Suprapubic skin (tissue), 4 donors: ENCODE measurements at regions not wholly inside any gene's neighbourhood (a gene's known extent, or its start where the extent isn't known, plus 50 kb on each side); places are given as distances from the start of the nearest gene placed in this dataset.

Experiments used
- DNase-seq, 2 donors: peaks; one replicate each; pipeline ENCODE4 v3.0.0-alpha.2; 2019; ENCODE audit warnings: low spot score in 2 of 2
- H3K27ac ChIP-seq: fragments of 200-600 bp; sonication (generic); one replicate; pipeline ENCODE4 v1.5.1; 2019
- H3K27me3 ChIP-seq: fragments of 200-600 bp; sonication (generic); one replicate; pipeline ENCODE4 v1.5.1; 2019
- H3K36me3 ChIP-seq: fragments of 200-600 bp; sonication (generic); one replicate; pipeline ENCODE4 v1.5.1; 2019
- H3K4me1 ChIP-seq: fragments of 200-600 bp; sonication (generic); one replicate; pipeline ENCODE4 v1.5.1; 2019
- H3K4me3 ChIP-seq: fragments of 200-600 bp; sonication (generic); one replicate; pipeline ENCODE4 v1.5.1; 2019; ENCODE audit warnings: mild to moderate bottlenecking
- H3K9me3 ChIP-seq: fragments of 200-600 bp; sonication (generic); one replicate; pipeline ENCODE4 v1.5.1; 2019
- EP300 ChIP-seq: sonication (generic); formaldehyde crosslinking; IDR thresholded peaks from one replicate; pipeline ENCODE4 v1.6.1; 2017; ENCODE audit warnings: antibody characterized with exemption
- POLR2A ChIP-seq, 2 donors: fragments of 450-650 bp; IDR thresholded peaks; one replicate each; pipeline ENCODE4 v1.6.1; 2017; ENCODE audit warnings: antibody characterized with exemption in 2 of 2, mild to moderate bottlenecking in 2 of 2, moderate library complexity in 2 of 2
- POLR2AphosphoS5 ChIP-seq, 3 donors: sonication (generic); formaldehyde crosslinking; IDR thresholded peaks; one replicate each; pipeline ENCODE4 v1.6.1; 2017; ENCODE audit warnings: antibody characterized with exemption in 3 of 3
- WGBS: methylation state at CpG from one replicate; pipeline ENCODE4 v1.1.5; 2018; 5-methylcytosine and 5-hydroxymethylcytosine counted together
- TF ChIP-seq, protein P1 (sequence below), 2 donors: fragments of 200-600 bp in 1 of 2; fragments of 450-650 bp in 1 of 2; sonication (generic) in 1 of 2; IDR thresholded peaks; one replicate each; pipeline ENCODE4 v1.5.1; 2016 to 2019; ENCODE audit warnings: antibody characterized with exemption in 2 of 2, mild to moderate bottlenecking in 1 of 2, moderate library complexity in 1 of 2

DNA sequence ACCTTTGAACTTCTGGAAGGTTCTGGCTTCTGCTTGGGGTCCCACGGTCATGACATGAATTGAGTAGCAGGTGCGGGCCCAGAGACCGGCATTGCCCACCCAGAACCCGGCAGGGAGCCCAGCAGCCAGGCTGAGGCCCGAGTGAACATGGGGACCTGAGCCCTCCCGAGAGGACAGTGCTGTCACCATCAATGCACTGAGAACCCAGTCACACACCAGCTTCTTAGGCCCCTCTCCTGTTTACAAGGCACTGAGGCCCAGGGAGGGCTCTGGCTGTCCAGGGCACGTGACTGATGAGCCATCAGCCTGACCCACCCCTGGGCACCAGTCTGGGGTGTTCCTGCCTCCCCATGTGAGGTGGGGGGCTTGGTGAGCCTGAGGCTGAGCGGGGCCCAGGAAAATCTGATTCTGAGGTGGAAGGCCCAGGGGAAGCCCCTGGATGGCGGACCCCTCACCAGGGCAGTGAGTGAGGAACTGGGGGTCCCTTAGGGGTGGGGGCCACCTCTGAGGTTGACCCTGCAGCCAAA is 60.3 kb upstream of the RNU6ATAC start:
- H3K4me3 ChIP-seq: no peak overlapping the region
- TF ChIP-seq, protein P1, sequence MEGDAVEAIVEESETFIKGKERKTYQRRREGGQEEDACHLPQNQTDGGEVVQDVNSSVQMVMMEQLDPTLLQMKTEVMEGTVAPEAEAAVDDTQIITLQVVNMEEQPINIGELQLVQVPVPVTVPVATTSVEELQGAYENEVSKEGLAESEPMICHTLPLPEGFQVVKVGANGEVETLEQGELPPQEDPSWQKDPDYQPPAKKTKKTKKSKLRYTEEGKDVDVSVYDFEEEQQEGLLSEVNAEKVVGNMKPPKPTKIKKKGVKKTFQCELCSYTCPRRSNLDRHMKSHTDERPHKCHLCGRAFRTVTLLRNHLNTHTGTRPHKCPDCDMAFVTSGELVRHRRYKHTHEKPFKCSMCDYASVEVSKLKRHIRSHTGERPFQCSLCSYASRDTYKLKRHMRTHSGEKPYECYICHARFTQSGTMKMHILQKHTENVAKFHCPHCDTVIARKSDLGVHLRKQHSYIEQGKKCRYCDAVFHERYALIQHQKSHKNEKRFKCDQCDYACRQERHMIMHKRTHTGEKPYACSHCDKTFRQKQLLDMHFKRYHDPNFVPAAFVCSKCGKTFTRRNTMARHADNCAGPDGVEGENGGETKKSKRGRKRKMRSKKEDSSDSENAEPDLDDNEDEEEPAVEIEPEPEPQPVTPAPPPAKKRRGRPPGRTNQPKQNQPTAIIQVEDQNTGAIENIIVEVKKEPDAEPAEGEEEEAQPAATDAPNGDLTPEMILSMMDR (IDR thresholded peaks at IDR 0.05): no peak
- TF ChIP-seq POLR2AphosphoS5 (IDR thresholded peaks at IDR 0.05): no peak
- no peak for TF ChIP-seq POLR2A (IDR thresholded peaks at IDR 0.05)
- no peak for TF ChIP-seq EP300
- no peak overlapping the region for H3K27ac ChIP-seq
- no peaks in the 10 kb centered on the region for H3K4me1 ChIP-seq
- peaks cover 12% of the 10 kb centered on the region for H3K27me3 ChIP-seq
- H3K9me3 ChIP-seq: no peaks in the 10 kb centered on the region
- H3K36me3 ChIP-seq: no peaks in the 10 kb centered on the region
- peak in 1 of 2 donors; percentile 57 for DNase-seq
- WGBS: 100% methylated on average over 2 of the region's 9 CpGs

GRCh38 chr9:134225186-134225585 is 60.8 kb upstream of the RNU6ATAC start:
- Histone ChIP-seq H3K4me1 (peaks cover 4% of the 10 kb centered on the region), H3K4me3 (no peak overlapping the region), H3K27me3 (peaks cover 15% of the 10 kb centered on the region), H3K9me3 (no peaks in the 10 kb centered on the region), H3K36me3 (no peaks in the 10 kb centered on the region), H3K27ac (no peak overlapping the region)
- 83% methylated on average over 3 of the region's 8 CpGs for WGBS
- TF ChIP-seq POLR2A (IDR thresholded peaks at IDR 0.05) (no peak), POLR2AphosphoS5 (IDR thresholded peaks at IDR 0.05) (no peak), EP300 (no peak)
- TF ChIP-seq, protein P1 (IDR thresholded peaks at IDR 0.05): no peak
- DNase-seq: peak in 1 of 2 donors; percentile 49

GRCh38 chr9:134225816-134226215 is 61.5 kb upstream of the RNU6ATAC start:
- no peaks in the 10 kb centered on the region for H3K9me3 ChIP-seq
- TF ChIP-seq POLR2A (IDR thresholded peaks at IDR 0.05): no peak
- TF ChIP-seq, protein P1 (IDR thresholded peaks at IDR 0.05): no peak
- TF ChIP-seq EP300: no peak
- TF ChIP-seq POLR2AphosphoS5 (IDR thresholded peaks at IDR 0.05): no peak
- no peaks in the 10 kb centered on the region for H3K36me3 ChIP-seq
- WGBS: 74% methylated on average over 7 of the region's 7 CpGs
- DNase-seq: no peak
- H3K27me3 ChIP-seq: peaks cover 19% of the 10 kb centered on the region
- H3K27ac ChIP-seq: no peak overlapping the region
- H3K4me3 ChIP-seq: no peak overlapping the region
- H3K4me1 ChIP-seq: peaks cover 10% of the 10 kb centered on the region

GRCh38 chr9:134226221-134226930 is 62.0 kb upstream of the RNU6ATAC start:
- TF ChIP-seq POLR2AphosphoS5 (IDR thresholded peaks at IDR 0.05) (no peak), EP300 (no peak), POLR2A (IDR thresholded peaks at IDR 0.05) (no peak)
- TF ChIP-seq, protein P1 (IDR thresholded peaks at IDR 0.05): no peak
- WGBS: 70% methylated on average over 6 of the region's 27 CpGs
- Histone ChIP-seq H3K9me3 (no peaks in the 10 kb centered on the region), H3K4me1 (peaks cover 16% of the 10 kb centered on the region), H3K4me3 (no peak overlapping the region), H3K27me3 (peaks cover 19% of the 10 kb centered on the region), H3K36me3 (no peaks in the 10 kb centered on the region), H3K27ac (no peak overlapping the region)
- DNase-seq: no peak
